Heart left ventricle (tissue), 16 donors: ENCODE measurements at regions not wholly inside any gene's neighbourhood (a gene's known extent, or its start where the extent isn't known, plus 50 kb on each side); places are given as distances from the start of the nearest gene placed in this dataset.

Source experiments
- ATAC-seq, 4 donors: fragments of 200-7000 bp; cut with Tn5 transposase; one replicate each; pipeline ENCODE4 v1.9.1; 2020 to 2022; ENCODE audit warnings: moderate library complexity in 4 of 4, mild to moderate bottlenecking in 3 of 4, moderate number of reproducible peaks in 1 of 4
- DNase-seq, 5 donors: peaks; one replicate each; pipeline ENCODE4 v3.0.0-alpha.2; 2020
- H3K27ac ChIP-seq, 12 donors: fragments of 200-600 bp; sonication (generic) in 4 of 12; one replicate each; pipeline versions ENCODE4 v1.5.0 to v1.8.0; 2016 to 2022; ENCODE audit warnings: mild to moderate bottlenecking in 2 of 12
- H3K27me3 ChIP-seq, 9 donors: fragments of 200-600 bp; sonication (generic) in 2 of 9; one replicate each; pipeline versions ENCODE4 v1.5.1 to v1.8.0; 2016 to 2022; ENCODE audit warnings: mild to moderate bottlenecking in 3 of 9
- H3K36me3 ChIP-seq, 9 donors: fragments of 200-600 bp; sonication (generic) in 2 of 9; one replicate each; pipeline versions ENCODE4 v1.5.0 to v1.8.0; 2018 to 2022; ENCODE audit warnings: mild to moderate bottlenecking in 2 of 9
- H3K4me1 ChIP-seq, 12 donors: fragments of 200-600 bp; sonication (generic) in 4 of 12; one replicate each; pipeline versions ENCODE4 v1.5.0 to v1.8.0; 2016 to 2022; ENCODE audit warnings: mild to moderate bottlenecking in 3 of 12
- H3K4me3 ChIP-seq, 12 donors: fragments of 200-600 bp; sonication (generic) in 4 of 12; one replicate each; pipeline versions ENCODE4 v1.5.0 to v1.8.0; 2017 to 2022; ENCODE audit warnings: mild to moderate bottlenecking in 9 of 12, moderate library complexity in 4 of 12
- H3K9me3 ChIP-seq, 12 donors: fragments of 200-600 bp; sonication (generic) in 4 of 12; one replicate each; pipeline versions ENCODE4 v1.5.0 to v1.8.0; 2016 to 2022; ENCODE audit warnings: mild to moderate bottlenecking in 1 of 12
- POLR2A ChIP-seq, 2 donors: fragments of 450-650 bp; IDR thresholded peaks; one replicate each; pipeline ENCODE4 v1.6.1; 2017; ENCODE audit warnings: antibody characterized with exemption in 2 of 2, mild to moderate bottlenecking in 2 of 2, moderate library complexity in 2 of 2
- WGBS, 4 donors: extraction: QIAGEN DNeasy Blood & Tissue Kit in 2 of 4; methylation state at CpG; one replicate each; pipeline versions ENCODE4 v1.1.5 to v1.1.7; 2013 to 2018; 5-methylcytosine and 5-hydroxymethylcytosine counted together
- intact Hi-C, 10 donors: fragments of 100-400 bp; cut with DNase I; formaldehyde crosslinking; loops; one replicate each; pipeline versions ENCODE4 v1.11.1 to v1.14.2; 2022
- TF ChIP-seq, protein P1 (sequence below), 12 donors: fragments of 200-600 bp; sonication (generic) in 4 of 12; IDR thresholded peaks; one replicate each; pipeline versions ENCODE4 v1.5.0 to v1.8.0; 2018 to 2022; ENCODE audit warnings: antibody characterized with exemption in 12 of 12, mild to moderate bottlenecking in 5 of 12
- donor health status: ischemic (EF 13 %, LVEDD 7.1; RV severe dilation, severe dysfunction).
- donor health status: healthy with polysubstance abuse.
- donor health status: DM: no; HTN: yes; CAD: no.
- donor health status: DM: no; HTN: no; CAD: no.
- donor health status: ischemic (EF 25% LVEDD 6.9; RV normal size, moderate dysfunction).
- donor health status: ischemic (EF 25% LVEDD 5.7; RV mildly dilated, moderate dysfunction).
- donor health status: healthy.
- donor health status: DM: yes; HTN: yes; CAD: no.
- donor health status: ischemic (EF 35%, LVEDD 5.7; RV mildly dilated, moderate dysfunction).
- donor health status: nonischemic (EF 11% LVEDD 7.7; RV severe dilation, severe dysfunction).
- donor health status: DM: yes; HTN: yes; CAD: no.
- donor health status: PGD.
- donor health status: ischemic (EF 29% LVEDD 5.4; RV normal size, mild dysfunction).
- donor health status: nonischemic (EF 23%, LVEDD 6.1; RV moderate dilation, normal function).

DNA sequence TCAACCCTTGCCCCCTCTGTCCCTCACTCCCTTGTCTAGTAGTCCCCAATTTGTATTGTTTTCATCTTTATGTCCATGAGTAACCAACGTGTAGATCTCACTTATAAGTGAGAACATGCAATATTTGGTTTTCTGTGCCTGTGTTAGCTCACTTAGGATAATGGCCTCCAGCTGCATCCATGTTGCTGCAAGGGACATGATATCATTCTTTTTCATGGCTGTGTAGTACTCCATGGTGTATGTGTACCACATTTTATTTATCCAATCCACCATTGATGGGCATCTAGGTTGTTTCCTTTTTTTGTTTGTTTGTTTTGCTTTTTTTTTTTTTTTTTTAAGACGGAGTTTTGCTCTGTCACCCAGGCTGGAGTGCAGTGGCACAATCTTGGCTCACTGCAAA is 63.0 kb upstream of the HS3ST4 start:
- no peaks in the 10 kb centered on the region for H3K36me3 ChIP-seq
- peaks cover 0 to 2% (median 0%) of the 10 kb centered on the region in 9 donors for H3K27me3 ChIP-seq
- intact Hi-C loops = loop anchor here in 1 of 10 donors (1.0 kb wide), 1 partner anchor 9 kb away; no protein-coding TSS in a partner anchor
- TF ChIP-seq, protein P1, sequence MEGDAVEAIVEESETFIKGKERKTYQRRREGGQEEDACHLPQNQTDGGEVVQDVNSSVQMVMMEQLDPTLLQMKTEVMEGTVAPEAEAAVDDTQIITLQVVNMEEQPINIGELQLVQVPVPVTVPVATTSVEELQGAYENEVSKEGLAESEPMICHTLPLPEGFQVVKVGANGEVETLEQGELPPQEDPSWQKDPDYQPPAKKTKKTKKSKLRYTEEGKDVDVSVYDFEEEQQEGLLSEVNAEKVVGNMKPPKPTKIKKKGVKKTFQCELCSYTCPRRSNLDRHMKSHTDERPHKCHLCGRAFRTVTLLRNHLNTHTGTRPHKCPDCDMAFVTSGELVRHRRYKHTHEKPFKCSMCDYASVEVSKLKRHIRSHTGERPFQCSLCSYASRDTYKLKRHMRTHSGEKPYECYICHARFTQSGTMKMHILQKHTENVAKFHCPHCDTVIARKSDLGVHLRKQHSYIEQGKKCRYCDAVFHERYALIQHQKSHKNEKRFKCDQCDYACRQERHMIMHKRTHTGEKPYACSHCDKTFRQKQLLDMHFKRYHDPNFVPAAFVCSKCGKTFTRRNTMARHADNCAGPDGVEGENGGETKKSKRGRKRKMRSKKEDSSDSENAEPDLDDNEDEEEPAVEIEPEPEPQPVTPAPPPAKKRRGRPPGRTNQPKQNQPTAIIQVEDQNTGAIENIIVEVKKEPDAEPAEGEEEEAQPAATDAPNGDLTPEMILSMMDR (IDR thresholded peaks at IDR 0.05) = no peak
- TF ChIP-seq POLR2A (IDR thresholded peaks at IDR 0.05) = no peak
- no peaks in the 10 kb centered on the region for H3K4me1 ChIP-seq
- ATAC-seq = no peak
- no peak overlapping the region for H3K27ac ChIP-seq
- peaks cover 0 to 24% (median 0%) of the 10 kb centered on the region in 12 donors for H3K9me3 ChIP-seq
- no peak for DNase-seq
- no peak overlapping the region for H3K4me3 ChIP-seq
- WGBS, 4 donors = 84 to 87% (median 86%) methylated on average over 2 of the region's 2 CpGs

DNA sequence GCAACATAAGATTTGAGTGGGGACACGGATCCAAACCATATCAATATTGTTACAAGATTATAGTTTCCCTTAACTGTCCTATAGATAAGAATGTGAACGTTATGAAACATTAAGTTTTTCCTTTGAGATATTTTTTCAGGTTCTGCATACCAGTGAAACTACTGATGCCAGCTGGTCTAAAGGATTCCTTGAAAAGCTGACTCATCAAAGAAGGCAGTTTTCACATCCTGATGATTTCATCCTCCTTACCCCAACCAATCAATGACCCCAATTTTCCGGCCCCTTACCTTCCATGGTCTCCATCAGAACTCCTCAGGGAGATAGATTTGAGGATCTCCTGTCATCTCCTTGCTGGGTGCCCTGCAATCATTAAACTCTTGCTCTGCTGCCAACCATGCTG is 64.1 kb upstream of the HS3ST4 start:
- 36 to 54% (median 49%) methylated on average over 3 of the region's 3 CpGs for WGBS, 4 donors
- DNase-seq = no peak
- intact Hi-C loops = no loop called here
- TF ChIP-seq, protein P1 (IDR thresholded peaks at IDR 0.05) = no peak
- TF ChIP-seq POLR2A (IDR thresholded peaks at IDR 0.05) = no peak
- H3K9me3 ChIP-seq = peaks cover 0 to 24% (median 0%) of the 10 kb centered on the region in 12 donors
- H3K27me3 ChIP-seq = no peaks in the 10 kb centered on the region
- no peak for ATAC-seq
- H3K4me1 ChIP-seq = no peaks in the 10 kb centered on the region
- H3K4me3 ChIP-seq = no peak overlapping the region
- no peaks in the 10 kb centered on the region for H3K36me3 ChIP-seq
- H3K27ac ChIP-seq = no peak overlapping the region

DNA sequence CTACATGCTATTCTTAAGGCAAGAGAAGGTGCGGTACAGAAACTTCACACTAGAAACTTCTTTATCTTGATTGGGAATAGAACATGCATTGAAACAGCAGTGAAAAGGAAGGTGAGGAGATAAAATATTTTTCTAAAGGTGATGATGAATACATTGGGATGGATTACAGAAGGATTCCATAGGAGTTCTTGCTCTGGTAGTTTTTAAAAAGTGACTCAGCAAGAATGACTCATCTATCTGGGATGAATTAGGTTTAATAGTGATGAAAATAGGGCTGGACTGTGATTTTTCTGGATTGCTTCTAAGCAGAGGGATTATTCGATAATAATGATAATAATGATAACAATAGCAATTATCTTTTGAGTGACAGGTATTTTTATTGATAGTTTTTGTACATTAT is 65.6 kb upstream of the HS3ST4 start:
- intact Hi-C loops = no loop called here
- WGBS, 4 donors = 80 to 87% (median 82%) methylated on average over 2 of the region's 2 CpGs
- no peak for ATAC-seq

DNA sequence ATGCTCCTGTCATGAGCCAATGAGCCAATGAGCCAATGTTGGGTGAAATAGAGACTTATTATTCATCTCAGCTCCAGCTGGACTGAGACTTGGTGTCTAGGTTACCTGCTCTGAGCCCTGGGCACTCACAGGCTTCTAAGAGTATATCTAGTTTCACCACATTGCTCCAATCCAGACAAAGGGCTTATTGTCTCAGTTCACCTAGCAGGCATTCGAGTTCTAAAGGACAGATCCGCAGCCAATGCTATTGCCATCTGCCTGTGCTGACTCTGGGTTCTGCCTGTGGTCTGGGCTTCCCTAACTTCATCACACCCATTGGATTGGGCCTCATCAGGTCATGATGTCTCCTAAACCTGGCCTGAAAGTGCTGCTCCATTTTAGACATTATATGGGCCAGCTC is 66.1 kb upstream of the HS3ST4 start:
- WGBS, 4 donors = 58 to 83% (median 74%) methylated on average over 2 of the region's 2 CpGs
- no peak for ATAC-seq
- Histone ChIP-seq H3K9me3 (peaks cover 0 to 21% (median 0%) of the 10 kb centered on the region in 12 donors), H3K4me3 (no peak overlapping the region), H3K4me1 (no peaks in the 10 kb centered on the region), H3K36me3 (no peaks in the 10 kb centered on the region), H3K27me3 (no peaks in the 10 kb centered on the region), H3K27ac (no peak overlapping the region)
- intact Hi-C loops = no loop called here
- no peak for DNase-seq
- TF ChIP-seq POLR2A (IDR thresholded peaks at IDR 0.05) = no peak
- TF ChIP-seq, protein P1 (IDR thresholded peaks at IDR 0.05) = no peak

More for the DNA sequence above, 65.6 kb upstream of the HS3ST4 start:
- DNase-seq = no peak
- Histone ChIP-seq H3K36me3 (no peaks in the 10 kb centered on the region), H3K9me3 (peaks cover 0 to 21% (median 0%) of the 10 kb centered on the region in 12 donors), H3K4me1 (no peaks in the 10 kb centered on the region), H3K27me3 (no peaks in the 10 kb centered on the region), H3K4me3 (no peak overlapping the region), H3K27ac (no peak overlapping the region)
- TF ChIP-seq, protein P1 (IDR thresholded peaks at IDR 0.05) = no peak
- no peak for TF ChIP-seq POLR2A (IDR thresholded peaks at IDR 0.05)
